Ishikawa (cell line): ENCODE measurements at regions not wholly inside any gene's neighbourhood (a gene's known extent, or its start where the extent isn't known, plus 50 kb on each side); places are given as distances from the start of the nearest gene placed in this dataset.

Source experiments
- CEBPB ChIP-seq: IDR thresholded peaks from 2 replicates; pipeline ENCODE4 v1.6.1; 2012
- CREB1 ChIP-seq: IDR thresholded peaks from 2 replicates; pipeline ENCODE4 v1.6.1; 2012; ENCODE audit warnings: low read depth
- EP300 ChIP-seq: IDR thresholded peaks from 2 replicates; pipeline ENCODE4 v1.6.1; 2012; ENCODE audit warnings: borderline replicate concordance
- FOXM1 ChIP-seq: IDR thresholded peaks from 2 replicates; pipeline ENCODE4 v1.6.1; 2012; ENCODE audit warnings: low read depth, borderline replicate concordance
- NFIC ChIP-seq: IDR thresholded peaks from 2 replicates; pipeline ENCODE4 v1.6.1; 2012
- RAD21 ChIP-seq: IDR thresholded peaks from 2 replicates; pipeline ENCODE4 v1.6.1; 2012; ENCODE audit warnings: low read depth
- TAF1 ChIP-seq: IDR thresholded peaks from 2 replicates; pipeline ENCODE4 v1.6.1; 2012; ENCODE audit warnings: low read depth, mild to moderate bottlenecking
- TEAD4 ChIP-seq: IDR thresholded peaks from 2 replicates; pipeline ENCODE4 v1.6.1; 2012
- YY1 ChIP-seq: IDR thresholded peaks from 2 replicates; pipeline ENCODE4 v1.6.1; 2012; ENCODE audit warnings: low read depth
- TF ChIP-seq, protein P1 (sequence below): IDR thresholded peaks from 2 replicates; pipeline ENCODE4 v1.6.1; 2012; ENCODE audit warnings: low read depth, mild to moderate bottlenecking
- TF ChIP-seq, protein P2 (sequence below): IDR thresholded peaks from 2 replicates; pipeline ENCODE4 v1.6.1; 2012
- TF ChIP-seq, protein P3 (sequence below): IDR thresholded peaks from 2 replicates; pipeline ENCODE4 v1.6.1; 2012

DNA sequence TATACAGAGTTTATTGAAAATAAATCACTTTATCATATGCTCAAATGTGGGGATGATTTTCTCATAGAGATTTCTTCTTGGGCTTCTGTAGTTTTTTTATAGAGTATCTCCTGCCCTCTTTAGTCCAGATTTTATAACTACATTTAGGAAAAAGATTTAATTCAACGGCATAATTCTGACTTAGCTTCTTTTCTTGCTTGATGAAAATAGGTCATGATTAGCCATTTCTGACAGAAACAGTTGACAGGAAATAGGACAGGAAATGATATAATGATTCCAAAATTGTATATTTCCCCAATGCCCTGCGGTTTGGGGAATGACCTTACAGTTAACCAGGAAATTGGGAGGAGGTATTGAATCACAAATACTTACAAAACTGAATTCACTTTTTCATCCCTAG, 1531.9 kb upstream of the ACVR2A start:
- no peak for TF ChIP-seq TEAD4
- TF ChIP-seq RAD21 = peak; percentile 16; the same call in 1 of the 2 replicates
- TF ChIP-seq EP300 = no peak
- TF ChIP-seq CREB1 = no peak
- TF ChIP-seq, protein P1, sequence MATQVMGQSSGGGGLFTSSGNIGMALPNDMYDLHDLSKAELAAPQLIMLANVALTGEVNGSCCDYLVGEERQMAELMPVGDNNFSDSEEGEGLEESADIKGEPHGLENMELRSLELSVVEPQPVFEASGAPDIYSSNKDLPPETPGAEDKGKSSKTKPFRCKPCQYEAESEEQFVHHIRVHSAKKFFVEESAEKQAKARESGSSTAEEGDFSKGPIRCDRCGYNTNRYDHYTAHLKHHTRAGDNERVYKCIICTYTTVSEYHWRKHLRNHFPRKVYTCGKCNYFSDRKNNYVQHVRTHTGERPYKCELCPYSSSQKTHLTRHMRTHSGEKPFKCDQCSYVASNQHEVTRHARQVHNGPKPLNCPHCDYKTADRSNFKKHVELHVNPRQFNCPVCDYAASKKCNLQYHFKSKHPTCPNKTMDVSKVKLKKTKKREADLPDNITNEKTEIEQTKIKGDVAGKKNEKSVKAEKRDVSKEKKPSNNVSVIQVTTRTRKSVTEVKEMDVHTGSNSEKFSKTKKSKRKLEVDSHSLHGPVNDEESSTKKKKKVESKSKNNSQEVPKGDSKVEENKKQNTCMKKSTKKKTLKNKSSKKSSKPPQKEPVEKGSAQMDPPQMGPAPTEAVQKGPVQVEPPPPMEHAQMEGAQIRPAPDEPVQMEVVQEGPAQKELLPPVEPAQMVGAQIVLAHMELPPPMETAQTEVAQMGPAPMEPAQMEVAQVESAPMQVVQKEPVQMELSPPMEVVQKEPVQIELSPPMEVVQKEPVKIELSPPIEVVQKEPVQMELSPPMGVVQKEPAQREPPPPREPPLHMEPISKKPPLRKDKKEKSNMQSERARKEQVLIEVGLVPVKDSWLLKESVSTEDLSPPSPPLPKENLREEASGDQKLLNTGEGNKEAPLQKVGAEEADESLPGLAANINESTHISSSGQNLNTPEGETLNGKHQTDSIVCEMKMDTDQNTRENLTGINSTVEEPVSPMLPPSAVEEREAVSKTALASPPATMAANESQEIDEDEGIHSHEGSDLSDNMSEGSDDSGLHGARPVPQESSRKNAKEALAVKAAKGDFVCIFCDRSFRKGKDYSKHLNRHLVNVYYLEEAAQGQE = no peak
- TF ChIP-seq, protein P2, sequence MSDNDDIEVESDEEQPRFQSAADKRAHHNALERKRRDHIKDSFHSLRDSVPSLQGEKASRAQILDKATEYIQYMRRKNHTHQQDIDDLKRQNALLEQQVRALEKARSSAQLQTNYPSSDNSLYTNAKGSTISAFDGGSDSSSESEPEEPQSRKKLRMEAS = no peak
- no peak for TF ChIP-seq NFIC
- TF ChIP-seq YY1 = no peak
- no peak for TF ChIP-seq TAF1
- no peak for TF ChIP-seq CEBPB
- no peak for TF ChIP-seq FOXM1
- TF ChIP-seq, protein P3, sequence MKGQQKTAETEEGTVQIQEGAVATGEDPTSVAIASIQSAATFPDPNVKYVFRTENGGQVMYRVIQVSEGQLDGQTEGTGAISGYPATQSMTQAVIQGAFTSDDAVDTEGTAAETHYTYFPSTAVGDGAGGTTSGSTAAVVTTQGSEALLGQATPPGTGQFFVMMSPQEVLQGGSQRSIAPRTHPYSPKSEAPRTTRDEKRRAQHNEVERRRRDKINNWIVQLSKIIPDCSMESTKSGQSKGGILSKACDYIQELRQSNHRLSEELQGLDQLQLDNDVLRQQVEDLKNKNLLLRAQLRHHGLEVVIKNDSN = no peak
